ENCODE measurements at regions not wholly inside any gene's neighbourhood (a gene's known extent, or its start where the extent isn't known, plus 50 kb on each side); places are given as distances from the start of the nearest gene placed in this dataset.

GRCh38 chr2:204012072-204012653, 75.6 kb downstream of the ICOS start:
- CTCF ChIA-PET = no interaction called here

GRCh38 chr2:204015118-204015843, 78.7 kb downstream of the ICOS start:
- POLR2A ChIA-PET = no interaction called here
- TF ChIP-seq ZNF654 (tag by site-specific recombination; IDR thresholded peaks at IDR 0.05; ENCODE audit: low read depth) (no peak), TRIM28 (IDR thresholded peaks at IDR 0.05; ENCODE audit: borderline replicate concordance, low read length) (peak; percentile 29; the same call in 1 of the 2 replicates)
- Histone ChIP-seq H3K9me3 (ENCODE audit: control insufficient read depth, insufficient read depth, low read depth, low read length) (no peaks in the 10 kb centered on the region), H3K36me3 (ENCODE audit: control insufficient read depth in 2 of 2, insufficient read depth in 1 of 2, low read length in 2 of 2) (no peaks in the 10 kb centered on the region), H3K27ac (ENCODE audit: extremely low read depth, low read depth, low read length) (no peak overlapping the region), H3K4me3 (ENCODE audit: low read depth, low read length) (no peak overlapping the region), H3K4me1 (ENCODE audit: control insufficient read depth, insufficient read depth, low read length) (no peaks in the 10 kb centered on the region)
- CTCF ChIA-PET = interaction anchor here (0.7 kb wide), 1 partner anchor 130 kb away, joined by 3 read pairs; no protein-coding TSS in a partner anchor

More at GRCh38 chr2:204012072-204012653, 75.6 kb downstream of the ICOS start:
- Histone ChIP-seq H3K36me3 (ENCODE audit: control insufficient read depth in 2 of 2, insufficient read depth in 1 of 2, low read length in 2 of 2) (no peaks in the 10 kb centered on the region), H3K9me3 (ENCODE audit: control insufficient read depth, insufficient read depth, low read depth, low read length) (no peaks in the 10 kb centered on the region), H3K4me1 (ENCODE audit: control insufficient read depth, insufficient read depth, low read length) (no peaks in the 10 kb centered on the region), H3K4me3 (ENCODE audit: low read depth, low read length) (no peak overlapping the region), H3K27ac (ENCODE audit: extremely low read depth, low read depth, low read length) (no peak overlapping the region)
- TF ChIP-seq ZNF624 (tag by site-specific recombination; IDR thresholded peaks at IDR 0.05) (no peak), ZNF639 (tag by site-specific recombination; IDR thresholded peaks at IDR 0.05) (no peak), ZNF623 (tag by site-specific recombination; IDR thresholded peaks at IDR 0.05) (no peak), ZNF555 (tag by site-specific recombination; conservative IDR thresholded peaks at IDR 0.05) (no peak), KLF1 (tag by site-specific recombination; IDR thresholded peaks at IDR 0.05) (no peak), ZNF138 (tag by site-specific recombination; IDR thresholded peaks at IDR 0.05; ENCODE audit: borderline replicate concordance) (no peak), ZNF26 (tag by site-specific recombination; IDR thresholded peaks at IDR 0.05) (no peak), ZXDB (tag by site-specific recombination; IDR thresholded peaks at IDR 0.05) (no peak), ZBTB8A (tag by site-specific recombination; IDR thresholded peaks at IDR 0.05) (no peak), ZBTB7A (tag by site-specific recombination; IDR thresholded peaks at IDR 0.05; ENCODE audit: low read depth) (no peak), ZNF148 (tag by site-specific recombination; IDR thresholded peaks at IDR 0.05; ENCODE audit: borderline replicate concordance) (no peak), AEBP2 (tag by site-specific recombination; IDR thresholded peaks at IDR 0.05; ENCODE audit: borderline replicate concordance) (no peak), ZNF214 (tag by site-specific recombination; IDR thresholded peaks at IDR 0.05; ENCODE audit: borderline replicate concordance) (no peak), KLF10 (tag by site-specific recombination; IDR thresholded peaks at IDR 0.05) (no peak)
- POLR2A ChIA-PET = no interaction called here

Data from HEK293 (cell line).